WTC11 (cell line): ENCODE measurements at regions not wholly inside any gene's neighbourhood (a gene's known extent, or its start where the extent isn't known, plus 50 kb on each side); places are given as distances from the start of the nearest gene placed in this dataset.

ENCODE experiments used
- E2F1 ChIP-seq: sonication (generic); formaldehyde crosslinking; IDR thresholded peaks from 2 replicates; pipeline ENCODE4 v1.8.0; 2022; ENCODE audit warnings: mild to moderate bottlenecking, missing genetic modification reagents
- E2F5 ChIP-seq: sonication (generic); formaldehyde crosslinking; IDR thresholded peaks from 2 replicates; pipeline ENCODE4 v1.8.1; 2022; ENCODE audit warnings: mild to moderate bottlenecking, moderate library complexity, missing genetic modification reagents
- HMGXB4 ChIP-seq: sonication (generic); formaldehyde crosslinking; IDR thresholded peaks from 2 replicates; pipeline ENCODE4 v1.8.1; 2023; ENCODE audit warnings: mild to moderate bottlenecking, moderate library complexity, missing genetic modification reagents
- IRF2 ChIP-seq: sonication (generic); formaldehyde crosslinking; IDR thresholded peaks from 2 replicates; pipeline ENCODE4 v1.8.0; 2022; ENCODE audit warnings: low read depth, missing genetic modification reagents, borderline replicate concordance
- JUN ChIP-seq: sonication (generic); formaldehyde crosslinking; IDR thresholded peaks from 2 replicates; pipeline ENCODE4 v1.8.0; 2023; ENCODE audit warnings: mild to moderate bottlenecking, missing genetic modification reagents
- MLX ChIP-seq: sonication (generic); formaldehyde crosslinking; IDR thresholded peaks from 2 replicates; pipeline ENCODE4 v1.8.1; 2023; ENCODE audit warnings: mild to moderate bottlenecking, missing genetic modification reagents, moderate library complexity
- NR2C2 ChIP-seq: sonication (generic); formaldehyde crosslinking; IDR thresholded peaks from 2 replicates; pipeline ENCODE4 v1.8.0; 2022; ENCODE audit warnings: mild to moderate bottlenecking, missing genetic modification reagents
- TEAD4 ChIP-seq: sonication (generic); formaldehyde crosslinking; IDR thresholded peaks from 2 replicates; pipeline ENCODE4 v1.8.0; 2022; ENCODE audit warnings: mild to moderate bottlenecking, missing genetic modification reagents
- USF1 ChIP-seq: sonication (generic); formaldehyde crosslinking; IDR thresholded peaks from 2 replicates; pipeline ENCODE4 v1.8.0; 2022; ENCODE audit warnings: mild to moderate bottlenecking, missing genetic modification reagents
- ZNF138 ChIP-seq: sonication (generic); formaldehyde crosslinking; conservative IDR thresholded peaks from 2 replicates; pipeline ENCODE4 v1.8.1; 2022; ENCODE audit warnings: mild to moderate bottlenecking, moderate library complexity, missing genetic modification reagents
- TF ChIP-seq, protein P1 (sequence below): fragments of 200-600 bp; IDR thresholded peaks from 2 replicates; pipeline ENCODE4 v1.8.0; 2022; ENCODE audit warnings: antibody characterized with exemption
- TF ChIP-seq, protein P2 (sequence below): sonication (generic); formaldehyde crosslinking; IDR thresholded peaks from 2 replicates; pipeline ENCODE4 v1.8.0; 2022; ENCODE audit warnings: mild to moderate bottlenecking, missing genetic modification reagents
- TF ChIP-seq, protein P3 (sequence below): sonication (generic); formaldehyde crosslinking; IDR thresholded peaks from 2 replicates; pipeline ENCODE4 v1.8.1; 2023; ENCODE audit warnings: mild to moderate bottlenecking, missing genetic modification reagents
- TF ChIP-seq, protein P4 (sequence below): sonication (generic); formaldehyde crosslinking; IDR thresholded peaks from 2 replicates; pipeline ENCODE4 v1.8.1; 2023; ENCODE audit warnings: mild to moderate bottlenecking, missing genetic modification reagents, moderate library complexity

- TF ChIP-seq NR2C2 (CRISPR knock-in tag) (no peak), JUN (CRISPR knock-in tag) (no peak), E2F1 (no peak), HMGXB4 (CRISPR knock-in tag) (no peak), IRF2 (CRISPR knock-in tag) (no peak), TEAD4 (CRISPR knock-in tag) (no peak), E2F5 (no peak), MLX (no peak), USF1 (CRISPR knock-in tag) (no peak), ZNF138 (no peak)
- TF ChIP-seq, protein P1, sequence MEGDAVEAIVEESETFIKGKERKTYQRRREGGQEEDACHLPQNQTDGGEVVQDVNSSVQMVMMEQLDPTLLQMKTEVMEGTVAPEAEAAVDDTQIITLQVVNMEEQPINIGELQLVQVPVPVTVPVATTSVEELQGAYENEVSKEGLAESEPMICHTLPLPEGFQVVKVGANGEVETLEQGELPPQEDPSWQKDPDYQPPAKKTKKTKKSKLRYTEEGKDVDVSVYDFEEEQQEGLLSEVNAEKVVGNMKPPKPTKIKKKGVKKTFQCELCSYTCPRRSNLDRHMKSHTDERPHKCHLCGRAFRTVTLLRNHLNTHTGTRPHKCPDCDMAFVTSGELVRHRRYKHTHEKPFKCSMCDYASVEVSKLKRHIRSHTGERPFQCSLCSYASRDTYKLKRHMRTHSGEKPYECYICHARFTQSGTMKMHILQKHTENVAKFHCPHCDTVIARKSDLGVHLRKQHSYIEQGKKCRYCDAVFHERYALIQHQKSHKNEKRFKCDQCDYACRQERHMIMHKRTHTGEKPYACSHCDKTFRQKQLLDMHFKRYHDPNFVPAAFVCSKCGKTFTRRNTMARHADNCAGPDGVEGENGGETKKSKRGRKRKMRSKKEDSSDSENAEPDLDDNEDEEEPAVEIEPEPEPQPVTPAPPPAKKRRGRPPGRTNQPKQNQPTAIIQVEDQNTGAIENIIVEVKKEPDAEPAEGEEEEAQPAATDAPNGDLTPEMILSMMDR: no peak
- TF ChIP-seq, protein P2, sequence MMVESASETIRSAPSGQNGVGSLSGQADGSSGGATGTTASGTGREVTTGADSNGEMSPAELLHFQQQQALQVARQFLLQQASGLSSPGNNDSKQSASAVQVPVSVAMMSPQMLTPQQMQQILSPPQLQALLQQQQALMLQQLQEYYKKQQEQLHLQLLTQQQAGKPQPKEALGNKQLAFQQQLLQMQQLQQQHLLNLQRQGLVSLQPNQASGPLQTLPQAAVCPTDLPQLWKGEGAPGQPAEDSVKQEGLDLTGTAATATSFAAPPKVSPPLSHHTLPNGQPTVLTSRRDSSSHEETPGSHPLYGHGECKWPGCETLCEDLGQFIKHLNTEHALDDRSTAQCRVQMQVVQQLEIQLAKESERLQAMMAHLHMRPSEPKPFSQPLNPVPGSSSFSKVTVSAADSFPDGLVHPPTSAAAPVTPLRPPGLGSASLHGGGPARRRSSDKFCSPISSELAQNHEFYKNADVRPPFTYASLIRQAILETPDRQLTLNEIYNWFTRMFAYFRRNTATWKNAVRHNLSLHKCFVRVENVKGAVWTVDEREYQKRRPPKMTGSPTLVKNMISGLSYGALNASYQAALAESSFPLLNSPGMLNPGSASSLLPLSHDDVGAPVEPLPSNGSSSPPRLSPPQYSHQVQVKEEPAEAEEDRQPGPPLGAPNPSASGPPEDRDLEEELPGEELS: no peak
- TF ChIP-seq, protein P3, sequence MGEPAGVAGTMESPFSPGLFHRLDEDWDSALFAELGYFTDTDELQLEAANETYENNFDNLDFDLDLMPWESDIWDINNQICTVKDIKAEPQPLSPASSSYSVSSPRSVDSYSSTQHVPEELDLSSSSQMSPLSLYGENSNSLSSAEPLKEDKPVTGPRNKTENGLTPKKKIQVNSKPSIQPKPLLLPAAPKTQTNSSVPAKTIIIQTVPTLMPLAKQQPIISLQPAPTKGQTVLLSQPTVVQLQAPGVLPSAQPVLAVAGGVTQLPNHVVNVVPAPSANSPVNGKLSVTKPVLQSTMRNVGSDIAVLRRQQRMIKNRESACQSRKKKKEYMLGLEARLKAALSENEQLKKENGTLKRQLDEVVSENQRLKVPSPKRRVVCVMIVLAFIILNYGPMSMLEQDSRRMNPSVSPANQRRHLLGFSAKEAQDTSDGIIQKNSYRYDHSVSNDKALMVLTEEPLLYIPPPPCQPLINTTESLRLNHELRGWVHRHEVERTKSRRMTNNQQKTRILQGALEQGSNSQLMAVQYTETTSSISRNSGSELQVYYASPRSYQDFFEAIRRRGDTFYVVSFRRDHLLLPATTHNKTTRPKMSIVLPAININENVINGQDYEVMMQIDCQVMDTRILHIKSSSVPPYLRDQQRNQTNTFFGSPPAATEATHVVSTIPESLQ (CRISPR knock-in tag): no peak
- TF ChIP-seq, protein P4, sequence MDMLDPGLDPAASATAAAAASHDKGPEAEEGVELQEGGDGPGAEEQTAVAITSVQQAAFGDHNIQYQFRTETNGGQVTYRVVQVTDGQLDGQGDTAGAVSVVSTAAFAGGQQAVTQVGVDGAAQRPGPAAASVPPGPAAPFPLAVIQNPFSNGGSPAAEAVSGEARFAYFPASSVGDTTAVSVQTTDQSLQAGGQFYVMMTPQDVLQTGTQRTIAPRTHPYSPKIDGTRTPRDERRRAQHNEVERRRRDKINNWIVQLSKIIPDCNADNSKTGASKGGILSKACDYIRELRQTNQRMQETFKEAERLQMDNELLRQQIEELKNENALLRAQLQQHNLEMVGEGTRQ (CRISPR knock-in tag): no peak
Measured at GRCh38 chr2:184520441-184520840, 77.9 kb upstream of the ZNF804A start.
